ENCODE measurements at regions not wholly inside any gene's neighbourhood (a gene's known extent, or its start where the extent isn't known, plus 50 kb on each side); places are given as distances from the start of the nearest gene placed in this dataset.

DNA sequence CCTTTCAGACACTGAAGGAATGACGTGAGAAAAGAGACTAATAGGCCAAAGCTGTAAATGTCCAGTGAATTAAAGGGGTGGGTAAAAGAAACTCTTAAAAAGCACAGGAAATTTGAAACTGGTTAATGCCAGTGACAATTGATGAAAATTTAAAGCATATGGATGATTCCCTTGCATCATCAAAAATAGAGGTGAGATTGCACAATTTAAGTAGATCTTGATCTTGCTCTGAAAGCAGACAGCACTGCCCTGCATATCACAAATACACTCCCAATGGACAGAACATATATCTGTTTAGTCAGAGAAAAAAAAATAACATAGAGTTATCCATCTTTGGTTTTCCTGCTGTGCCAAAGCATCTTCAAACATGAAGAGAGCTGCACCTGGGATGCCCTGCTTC, 86.7 kb upstream of the UBE2E3 start:
- Histone ChIP-seq H4K91ac (ENCODE audit: low read depth, low read length, poor library complexity) (no peak overlapping the region), H3K23ac (ENCODE audit: low read depth, low read length, poor library complexity) (no peak overlapping the region), H3K18ac (ENCODE audit: low read length) (no peak overlapping the region), H3K9me3 (replicated peaks in 1 of 2; ENCODE audit: control insufficient read depth in 2 of 2, insufficient read depth in 1 of 2, low read depth in 1 of 2, low read length in 2 of 2) (peaks cover 0 to 3% of the 10 kb centered on the region in 2 donors), H3K9ac (ENCODE audit: low read depth, low read length, poor library complexity) (no peak overlapping the region), H3K4me3 (ENCODE audit: low read length in 2 of 2) (no peak overlapping the region), H2BK5ac (ENCODE audit: low read length) (no peak overlapping the region), H3K4ac (ENCODE audit: low read length) (no peak overlapping the region), H2AK5ac (ENCODE audit: low read depth, low read length) (no peak overlapping the region), H3K4me1 (ENCODE audit: control insufficient read depth in 2 of 2, insufficient read depth in 1 of 2, low read depth in 1 of 2, low read length in 2 of 2) (no peaks in the 10 kb centered on the region), H3K14ac (ENCODE audit: low read length) (no peak overlapping the region), H2BK15ac (ENCODE audit: low read length) (no peak overlapping the region), H3K4me2 (ENCODE audit: insufficient read depth, low read length, poor library complexity, severe bottlenecking) (no peak overlapping the region), H3K79me1 (ENCODE audit: low read depth, low read length) (no peaks in the 10 kb centered on the region), H4K8ac (ENCODE audit: low read depth, low read length) (no peak overlapping the region), H2BK12ac (ENCODE audit: low read length) (no peak overlapping the region), H3K27ac (replicated peaks; ENCODE audit: low read length) (no peak overlapping the region), H2BK120ac (ENCODE audit: low read depth, low read length) (no peak overlapping the region), H3K36me3 (replicated peaks in 1 of 2; ENCODE audit: control insufficient read depth in 2 of 2, insufficient read depth in 2 of 2, low read length in 2 of 2) (no peaks in the 10 kb centered on the region), H3K27me3 (ENCODE audit: control insufficient read depth in 3 of 3, insufficient read depth in 3 of 3, low read depth in 1 of 3, low read length in 3 of 3) (no peaks in the 10 kb centered on the region), H2AFZ (ENCODE audit: low read length) (no peak overlapping the region)
- WGBS, 2 donors (ENCODE audit: extremely low coverage in 2 of 2, insufficient read length in 2 of 2, insufficient replicate concordance in 1 of 2), result no CpG with 5 or more reads among the region's 1 CpG
- no peak for DNase-seq (ENCODE audit: low spot score)

DNA sequence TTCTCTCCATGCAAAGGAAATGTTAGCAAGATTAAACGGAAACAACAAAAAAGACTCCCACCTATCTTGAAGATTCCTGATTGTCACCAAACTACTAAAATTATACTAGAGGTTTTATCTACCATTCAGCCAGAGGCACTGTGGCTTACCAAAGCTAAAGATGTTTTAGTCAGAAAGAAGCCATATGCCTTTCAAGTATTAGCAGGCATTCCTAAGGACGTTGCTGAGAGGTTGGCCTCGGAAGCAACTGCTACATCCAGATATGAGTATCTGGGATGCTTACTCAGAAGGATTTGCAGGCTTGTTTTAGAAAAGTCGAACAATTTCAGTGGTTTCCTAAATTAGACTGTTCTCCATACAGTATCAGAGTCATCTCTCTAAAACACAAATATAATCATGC, 88.3 kb upstream of the UBE2E3 start:
- H3K4me1 ChIP-seq (ENCODE audit: control insufficient read depth in 2 of 2, insufficient read depth in 1 of 2, low read depth in 1 of 2, low read length in 2 of 2), result no peaks in the 10 kb centered on the region
- WGBS, 2 donors (ENCODE audit: extremely low coverage in 2 of 2, insufficient read length in 2 of 2, insufficient replicate concordance in 1 of 2), result no CpG with 5 or more reads among the region's 4 CpGs
- H2BK120ac ChIP-seq (ENCODE audit: low read depth, low read length), result no peak overlapping the region

DNA sequence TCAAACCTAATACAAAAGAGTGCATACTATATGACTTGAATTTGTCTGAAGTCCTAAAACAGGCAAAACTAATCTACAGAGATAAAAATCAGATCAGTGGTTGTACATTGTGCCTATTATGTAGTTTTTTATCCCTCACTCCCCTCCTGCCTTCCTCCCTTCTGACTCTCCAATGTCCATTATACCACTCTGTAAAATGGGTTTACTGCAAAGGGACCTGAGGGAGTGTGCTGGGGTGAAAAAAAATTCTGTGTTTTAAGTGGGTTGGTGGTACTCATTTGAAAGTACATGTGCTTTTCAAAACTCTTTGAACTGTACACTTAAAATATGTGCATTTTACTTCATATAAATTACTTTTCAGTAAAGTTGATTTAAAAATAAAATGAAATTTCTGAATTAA, 89.0 kb upstream of the UBE2E3 start:
- no peaks in the 10 kb centered on the region for H3K27me3 ChIP-seq (ENCODE audit: control insufficient read depth in 3 of 3, insufficient read depth in 3 of 3, low read depth in 1 of 3, low read length in 3 of 3)
- H3K79me1 ChIP-seq (ENCODE audit: low read depth, low read length), result no peaks in the 10 kb centered on the region
- H3K9me3 ChIP-seq (replicated peaks in 1 of 2; ENCODE audit: control insufficient read depth in 2 of 2, insufficient read depth in 1 of 2, low read depth in 1 of 2, low read length in 2 of 2), result peaks cover 0 to 3% of the 10 kb centered on the region in 2 donors
- H3K4ac ChIP-seq (ENCODE audit: low read length), result no peak overlapping the region
- no peak overlapping the region for H4K91ac ChIP-seq (ENCODE audit: low read depth, low read length, poor library complexity)
- no peak overlapping the region for H2BK15ac ChIP-seq (ENCODE audit: low read length)
- H3K14ac ChIP-seq (ENCODE audit: low read length), result no peak overlapping the region
- no peak overlapping the region for H3K4me2 ChIP-seq (ENCODE audit: insufficient read depth, low read length, poor library complexity, severe bottlenecking)
- no peak overlapping the region for H4K8ac ChIP-seq (ENCODE audit: low read depth, low read length)
- H3K18ac ChIP-seq (ENCODE audit: low read length), result no peak overlapping the region
- no peak overlapping the region for H2BK120ac ChIP-seq (ENCODE audit: low read depth, low read length)
- H2BK5ac ChIP-seq (ENCODE audit: low read length), result no peak overlapping the region
- H3K23ac ChIP-seq (ENCODE audit: low read depth, low read length, poor library complexity), result no peak overlapping the region
- no peak overlapping the region for H3K4me3 ChIP-seq (ENCODE audit: low read length in 2 of 2)
- no peak overlapping the region for H2BK12ac ChIP-seq (ENCODE audit: low read length)
- H3K4me1 ChIP-seq (ENCODE audit: control insufficient read depth in 2 of 2, insufficient read depth in 1 of 2, low read depth in 1 of 2, low read length in 2 of 2), result no peaks in the 10 kb centered on the region
- H3K36me3 ChIP-seq (replicated peaks in 1 of 2; ENCODE audit: control insufficient read depth in 2 of 2, insufficient read depth in 2 of 2, low read length in 2 of 2), result no peaks in the 10 kb centered on the region
- H3K9ac ChIP-seq (ENCODE audit: low read depth, low read length, poor library complexity), result no peak overlapping the region
- no peak overlapping the region for H3K27ac ChIP-seq (replicated peaks; ENCODE audit: low read length)
- H2AK5ac ChIP-seq (ENCODE audit: low read depth, low read length), result no peak overlapping the region
- no peak overlapping the region for H2AFZ ChIP-seq (ENCODE audit: low read length)
- DNase-seq (ENCODE audit: low spot score), result no peak

More for the DNA sequence above, 88.3 kb upstream of the UBE2E3 start:
- Histone ChIP-seq H3K9ac (ENCODE audit: low read depth, low read length, poor library complexity) (no peak overlapping the region), H3K36me3 (replicated peaks in 1 of 2; ENCODE audit: control insufficient read depth in 2 of 2, insufficient read depth in 2 of 2, low read length in 2 of 2) (no peaks in the 10 kb centered on the region), H3K4me2 (ENCODE audit: insufficient read depth, low read length, poor library complexity, severe bottlenecking) (no peak overlapping the region), H3K9me3 (replicated peaks in 1 of 2; ENCODE audit: control insufficient read depth in 2 of 2, insufficient read depth in 1 of 2, low read depth in 1 of 2, low read length in 2 of 2) (peaks cover 0 to 3% of the 10 kb centered on the region in 2 donors), H3K23ac (ENCODE audit: low read depth, low read length, poor library complexity) (no peak overlapping the region), H2BK15ac (ENCODE audit: low read length) (no peak overlapping the region), H3K4me3 (ENCODE audit: low read length in 2 of 2) (no peak overlapping the region), H3K27me3 (ENCODE audit: control insufficient read depth in 3 of 3, insufficient read depth in 3 of 3, low read depth in 1 of 3, low read length in 3 of 3) (no peaks in the 10 kb centered on the region), H2AFZ (ENCODE audit: low read length) (no peak overlapping the region), H2BK12ac (ENCODE audit: low read length) (no peak overlapping the region), H3K4ac (ENCODE audit: low read length) (no peak overlapping the region), H2AK5ac (ENCODE audit: low read depth, low read length) (no peak overlapping the region), H2BK5ac (ENCODE audit: low read length) (no peak overlapping the region), H3K79me1 (ENCODE audit: low read depth, low read length) (no peaks in the 10 kb centered on the region), H4K8ac (ENCODE audit: low read depth, low read length) (no peak overlapping the region), H3K27ac (replicated peaks; ENCODE audit: low read length) (no peak overlapping the region), H4K91ac (ENCODE audit: low read depth, low read length, poor library complexity) (no peak overlapping the region), H3K14ac (ENCODE audit: low read length) (no peak overlapping the region), H3K18ac (ENCODE audit: low read length) (no peak overlapping the region)
- no peak for DNase-seq (ENCODE audit: low spot score)

GRCh38 chr2:180890781-180891180, 89.6 kb upstream of the UBE2E3 start:
- peaks cover 0 to 3% of the 10 kb centered on the region in 2 donors for H3K9me3 ChIP-seq (replicated peaks in 1 of 2; ENCODE audit: control insufficient read depth in 2 of 2, insufficient read depth in 1 of 2, low read depth in 1 of 2, low read length in 2 of 2)
- H3K79me1 ChIP-seq (ENCODE audit: low read depth, low read length), result no peaks in the 10 kb centered on the region
- no peak overlapping the region for H2AFZ ChIP-seq (ENCODE audit: low read length)
- no peak overlapping the region for H3K4me2 ChIP-seq (ENCODE audit: insufficient read depth, low read length, poor library complexity, severe bottlenecking)
- DNase-seq (ENCODE audit: low spot score), result no peak
- H3K9ac ChIP-seq (ENCODE audit: low read depth, low read length, poor library complexity), result no peak overlapping the region
- no peaks in the 10 kb centered on the region for H3K4me1 ChIP-seq (ENCODE audit: control insufficient read depth in 2 of 2, insufficient read depth in 1 of 2, low read depth in 1 of 2, low read length in 2 of 2)
- no peak overlapping the region for H3K23ac ChIP-seq (ENCODE audit: low read depth, low read length, poor library complexity)
- no peak overlapping the region for H2AK5ac ChIP-seq (ENCODE audit: low read depth, low read length)
- no peaks in the 10 kb centered on the region for H3K36me3 ChIP-seq (replicated peaks in 1 of 2; ENCODE audit: control insufficient read depth in 2 of 2, insufficient read depth in 2 of 2, low read length in 2 of 2)
- H2BK12ac ChIP-seq (ENCODE audit: low read length), result no peak overlapping the region
- no peak overlapping the region for H2BK5ac ChIP-seq (ENCODE audit: low read length)
- no peak overlapping the region for H3K27ac ChIP-seq (replicated peaks; ENCODE audit: low read length)
- no peaks in the 10 kb centered on the region for H3K27me3 ChIP-seq (ENCODE audit: control insufficient read depth in 3 of 3, insufficient read depth in 3 of 3, low read depth in 1 of 3, low read length in 3 of 3)
- H2BK15ac ChIP-seq (ENCODE audit: low read length), result no peak overlapping the region
- no CpG with 5 or more reads among the region's 1 CpG for WGBS, 2 donors (ENCODE audit: extremely low coverage in 2 of 2, insufficient read length in 2 of 2, insufficient replicate concordance in 1 of 2)
- no peak overlapping the region for H3K18ac ChIP-seq (ENCODE audit: low read length)
- no peak overlapping the region for H4K91ac ChIP-seq (ENCODE audit: low read depth, low read length, poor library complexity)
- no peak overlapping the region for H4K8ac ChIP-seq (ENCODE audit: low read depth, low read length)
- no peak overlapping the region for H3K4ac ChIP-seq (ENCODE audit: low read length)
- no peak overlapping the region for H3K4me3 ChIP-seq (ENCODE audit: low read length in 2 of 2)
- no peak overlapping the region for H2BK120ac ChIP-seq (ENCODE audit: low read depth, low read length)
- H3K14ac ChIP-seq (ENCODE audit: low read length), result no peak overlapping the region

Data from neuronal stem cell (in vitro differentiated cells).